Prostate gland (tissue), 2 donors: ENCODE measurements at regions not wholly inside any gene's neighbourhood (a gene's known extent, or its start where the extent isn't known, plus 50 kb on each side); places are given as distances from the start of the nearest gene placed in this dataset.

Experiments
- CTCF ChIP-seq, 4 experiments: fragments of 200-600 bp in 2 of 4; fragments of 450-650 bp in 2 of 4; sonication (generic) in 2 of 4; IDR thresholded peaks; 1 replicate in 3 of 4; 2 replicates in 1 of 4; pipeline ENCODE4 v1.5.1; 2016 to 2019; ENCODE audit warnings: antibody characterized with exemption in 4 of 4, mild to moderate bottlenecking in 2 of 4, moderate library complexity in 2 of 4
- POLR2A ChIP-seq: fragments of 450-650 bp; IDR thresholded peaks from one replicate; pipeline ENCODE4 v1.6.1; 2016; ENCODE audit warnings: antibody characterized with exemption, mild to moderate bottlenecking

- TF ChIP-seq CTCF (IDR thresholded peaks at IDR 0.05) (no peak), POLR2A (no peak)
These were observed 238.4 kb upstream of the ETAA1 start for GRCh38 chr2:67158718-67159117.
